HEK293 (cell line): ENCODE measurements at regions not wholly inside any gene's neighbourhood (a gene's known extent, or its start where the extent isn't known, plus 50 kb on each side); places are given as distances from the start of the nearest gene placed in this dataset.

ENCODE experiments used
- CTCF ChIA-PET: fragments of 350-600 bp; formaldehyde crosslinking; extraction: SDS; loops from one replicate; lab custom pipeline; 2021; ENCODE audit warnings: antibody characterized with exemption; lab: Yijun Ruan, JAX
- POLR2A ChIA-PET: fragments of 300-600 bp; formaldehyde crosslinking; extraction: SDS; loops from one replicate; lab custom pipeline; 2020; ENCODE audit warnings: antibody characterized with exemption, inconsistent platforms; lab: Yijun Ruan, JAX
- H3K27ac ChIP-seq: fragments of 200-500 bp; sonication (Bioruptor generic); 2 replicates; pipeline ENCODE4 v1.5.1; 2014; ENCODE audit warnings: low read depth, low read length, control low read depth, inconsistent platforms; ENCODE audit errors: extremely low read depth
- H3K36me3 ChIP-seq, 2 experiments: fragments of 200-500 bp in 1 of 2; sonication (Bioruptor generic) in 1 of 2; 1 replicate in 1 of 2; 2 replicates in 1 of 2; pipeline ENCODE4 v1.5.1; 2014 to 2017; ENCODE audit warnings: inconsistent platforms in 2 of 2, low read length in 2 of 2; ENCODE audit not compliant: control insufficient read depth in 2 of 2, insufficient read depth in 1 of 2
- H3K4me1 ChIP-seq: fragments of 200-500 bp; sonication (Bioruptor generic); 2 replicates; pipeline ENCODE4 v1.5.1; 2014; ENCODE audit warnings: mild to moderate bottlenecking, low read length, inconsistent platforms; ENCODE audit not compliant: control insufficient read depth, insufficient read depth
- H3K4me3 ChIP-seq: 2 replicates; pipeline ENCODE4 v1.5.1; 2011; ENCODE audit warnings: low read depth, mild to moderate bottlenecking, control low read depth, low read length, moderate library complexity
- H3K9me3 ChIP-seq: fragments of 200-500 bp; sonication (Bioruptor generic); 2 replicates; pipeline ENCODE4 v1.5.1; 2014; ENCODE audit warnings: low read depth, low read length, inconsistent platforms; ENCODE audit not compliant: control insufficient read depth, insufficient read depth
- FEZF1 ChIP-seq: fragments of 450-650 bp; formaldehyde crosslinking; IDR thresholded peaks from 2 replicates; pipeline ENCODE4 v1.5.1; 2016; ENCODE audit warnings: missing biosample characterization, missing genetic modification characterization
- IKZF3 ChIP-seq: fragments of 450-650 bp; IDR thresholded peaks from 2 replicates; pipeline ENCODE4 v1.5.0; 2018; ENCODE audit warnings: missing biosample characterization, mild to moderate bottlenecking, missing genetic modification characterization, moderate library complexity
- KLF1 ChIP-seq: fragments of 450-650 bp; formaldehyde crosslinking; IDR thresholded peaks from 2 replicates; pipeline ENCODE4 v1.5.1; 2016; ENCODE audit warnings: missing biosample characterization, missing genetic modification characterization
- KLF10 ChIP-seq: fragments of 450-650 bp; IDR thresholded peaks from 2 replicates; pipeline ENCODE4 v1.5.1; 2018; ENCODE audit warnings: missing biosample characterization, mild to moderate bottlenecking, missing genetic modification characterization
- KLF16 ChIP-seq: fragments of 450-650 bp; formaldehyde crosslinking; IDR thresholded peaks from 2 replicates; pipeline ENCODE4 v1.5.1; 2017; ENCODE audit warnings: missing biosample characterization, missing genetic modification characterization
- SCRT2 ChIP-seq: fragments of 450-650 bp; formaldehyde crosslinking; IDR thresholded peaks from 2 replicates; pipeline ENCODE4 v1.5.1; 2016; ENCODE audit warnings: missing biosample characterization, missing genetic modification characterization
- SP7 ChIP-seq: fragments of 450-650 bp; formaldehyde crosslinking; IDR thresholded peaks from 2 replicates; pipeline ENCODE4 v1.5.1; 2016; ENCODE audit warnings: missing biosample characterization, missing genetic modification characterization
- ZBTB10 ChIP-seq: fragments of 450-650 bp; formaldehyde crosslinking; IDR thresholded peaks from 2 replicates; pipeline ENCODE4 v1.5.1; 2016; ENCODE audit warnings: missing biosample characterization, missing genetic modification characterization
- ZBTB21 ChIP-seq: fragments of 450-650 bp; formaldehyde crosslinking; IDR thresholded peaks from 2 replicates; pipeline ENCODE4 v1.5.1; 2017; ENCODE audit warnings: missing biosample characterization, missing genetic modification characterization
- ZFP37 ChIP-seq: fragments of 450-650 bp; formaldehyde crosslinking; IDR thresholded peaks from 2 replicates; pipeline ENCODE4 v1.5.1; 2016; ENCODE audit warnings: missing biosample characterization, missing genetic modification characterization
- ZNF10 ChIP-seq: fragments of 450-650 bp; formaldehyde crosslinking; IDR thresholded peaks from 2 replicates; pipeline ENCODE4 v1.5.1; 2017; ENCODE audit warnings: missing biosample characterization, missing genetic modification characterization
- ZNF16 ChIP-seq: fragments of 450-650 bp; formaldehyde crosslinking; IDR thresholded peaks from 2 replicates; pipeline ENCODE4 v1.5.1; 2016; ENCODE audit warnings: low read depth, missing biosample characterization, missing genetic modification characterization
- ZNF174 ChIP-seq: fragments of 450-650 bp; formaldehyde crosslinking; IDR thresholded peaks from 2 replicates; pipeline ENCODE4 v1.5.0; 2017; ENCODE audit warnings: missing biosample characterization, mild to moderate bottlenecking, missing genetic modification characterization
- ZNF184 ChIP-seq: fragments of 450-650 bp; IDR thresholded peaks from 2 replicates; pipeline ENCODE4 v1.5.1; 2018; ENCODE audit warnings: missing biosample characterization, mild to moderate bottlenecking, missing genetic modification characterization
- ZNF302 ChIP-seq: fragments of 450-650 bp; formaldehyde crosslinking; IDR thresholded peaks from 2 replicates; pipeline ENCODE4 v1.5.1; 2016; ENCODE audit warnings: missing biosample characterization, missing genetic modification characterization, low read depth
- ZNF362 ChIP-seq: fragments of 450-650 bp; formaldehyde crosslinking; IDR thresholded peaks from 2 replicates; pipeline ENCODE4 v1.5.1; 2016; ENCODE audit warnings: missing biosample characterization, missing genetic modification characterization
- ZNF433 ChIP-seq: fragments of 450-650 bp; formaldehyde crosslinking; IDR thresholded peaks from 2 replicates; pipeline ENCODE4 v1.5.1; 2016; ENCODE audit warnings: missing biosample characterization, missing genetic modification characterization, low read depth
- ZNF514 ChIP-seq: fragments of 450-650 bp; formaldehyde crosslinking; IDR thresholded peaks from 2 replicates; pipeline ENCODE4 v1.5.1; 2016; ENCODE audit warnings: missing biosample characterization, missing genetic modification characterization
- ZNF530 ChIP-seq: fragments of 450-650 bp; formaldehyde crosslinking; IDR thresholded peaks from 2 replicates; pipeline ENCODE4 v1.5.1; 2016; ENCODE audit warnings: low read depth, missing biosample characterization, missing genetic modification characterization
- ZNF571 ChIP-seq: fragments of 450-650 bp; formaldehyde crosslinking; IDR thresholded peaks from 2 replicates; pipeline ENCODE4 v1.5.0; 2017; ENCODE audit warnings: missing biosample characterization, missing genetic modification characterization
- ZNF610 ChIP-seq: fragments of 450-650 bp; formaldehyde crosslinking; IDR thresholded peaks from 2 replicates; pipeline ENCODE4 v1.5.1; 2016; ENCODE audit warnings: missing biosample characterization, missing genetic modification characterization, borderline replicate concordance
- ZNF629 ChIP-seq: fragments of 450-650 bp; formaldehyde crosslinking; IDR thresholded peaks from 2 replicates; pipeline ENCODE4 v1.5.1; 2017; ENCODE audit warnings: missing biosample characterization, missing genetic modification characterization
- ZNF777 ChIP-seq: fragments of 450-650 bp; formaldehyde crosslinking; IDR thresholded peaks from 2 replicates; pipeline ENCODE4 v1.5.1; 2017; ENCODE audit warnings: missing biosample characterization, missing genetic modification characterization, borderline replicate concordance
- TF ChIP-seq, protein P1 (sequence below): IDR thresholded peaks from 2 replicates; pipeline ENCODE4 v1.6.1; 2011; ENCODE audit warnings: mild to moderate bottlenecking, low read depth, low read length, borderline replicate concordance
- TF ChIP-seq, protein P2 (sequence below): fragments of 450-650 bp; formaldehyde crosslinking; IDR thresholded peaks from 2 replicates; pipeline ENCODE4; 2016; ENCODE audit warnings: missing biosample characterization, missing genetic modification characterization
- TF ChIP-seq, protein P3 (sequence below): fragments of 450-650 bp; formaldehyde crosslinking; IDR thresholded peaks from 2 replicates; pipeline ENCODE4 v1.5.1; 2016; ENCODE audit warnings: missing biosample characterization, missing genetic modification characterization

DNA sequence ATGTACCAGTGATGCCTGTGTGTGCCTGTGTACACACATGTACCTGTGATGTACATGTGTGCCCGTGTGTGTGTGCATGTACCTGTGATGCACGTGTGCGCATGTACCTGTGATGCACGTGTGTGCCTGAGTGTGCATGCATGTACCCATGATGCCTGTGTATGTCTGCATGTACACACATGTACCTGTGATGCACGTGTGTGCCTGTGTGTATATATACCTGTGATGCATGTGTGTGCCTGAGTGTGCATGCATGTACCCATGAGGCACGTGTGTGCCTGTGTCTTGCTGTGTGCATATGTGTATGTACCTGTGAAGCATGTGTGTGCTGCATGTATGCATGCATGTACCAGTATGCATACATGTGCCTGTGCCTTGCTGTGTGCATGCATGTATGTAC, 419.0 kb downstream of the IRX2 start:
- ChIA-PET CTCF (no interaction called here), POLR2A (no interaction called here)
- H3K4me1 ChIP-seq: no peaks in the 10 kb centered on the region
- H3K4me3 ChIP-seq: no peak overlapping the region
- TF ChIP-seq ZNF777: no peak
- no peak for TF ChIP-seq KLF10 (tag by site-specific recombination)
- TF ChIP-seq ZNF302 (tag by site-specific recombination): no peak
- TF ChIP-seq, protein P1, sequence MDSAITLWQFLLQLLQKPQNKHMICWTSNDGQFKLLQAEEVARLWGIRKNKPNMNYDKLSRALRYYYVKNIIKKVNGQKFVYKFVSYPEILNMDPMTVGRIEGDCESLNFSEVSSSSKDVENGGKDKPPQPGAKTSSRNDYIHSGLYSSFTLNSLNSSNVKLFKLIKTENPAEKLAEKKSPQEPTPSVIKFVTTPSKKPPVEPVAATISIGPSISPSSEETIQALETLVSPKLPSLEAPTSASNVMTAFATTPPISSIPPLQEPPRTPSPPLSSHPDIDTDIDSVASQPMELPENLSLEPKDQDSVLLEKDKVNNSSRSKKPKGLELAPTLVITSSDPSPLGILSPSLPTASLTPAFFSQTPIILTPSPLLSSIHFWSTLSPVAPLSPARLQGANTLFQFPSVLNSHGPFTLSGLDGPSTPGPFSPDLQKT: no peak
- no peak for TF ChIP-seq ZNF16 (tag by site-specific recombination)
- TF ChIP-seq ZNF433 (tag by site-specific recombination): no peak
- TF ChIP-seq ZNF514 (tag by site-specific recombination): no peak
- TF ChIP-seq ZNF530: no peak
- no peak for TF ChIP-seq SP7 (tag by site-specific recombination)
- TF ChIP-seq SCRT2 (tag by site-specific recombination): no peak
- TF ChIP-seq ZBTB10 (tag by site-specific recombination): no peak
- TF ChIP-seq ZNF610 (tag by site-specific recombination): no peak
- TF ChIP-seq FEZF1 (tag by site-specific recombination): no peak
- no peak for TF ChIP-seq ZNF362 (tag by site-specific recombination)
- TF ChIP-seq KLF1 (tag by site-specific recombination): no peak
- TF ChIP-seq, protein P2, sequence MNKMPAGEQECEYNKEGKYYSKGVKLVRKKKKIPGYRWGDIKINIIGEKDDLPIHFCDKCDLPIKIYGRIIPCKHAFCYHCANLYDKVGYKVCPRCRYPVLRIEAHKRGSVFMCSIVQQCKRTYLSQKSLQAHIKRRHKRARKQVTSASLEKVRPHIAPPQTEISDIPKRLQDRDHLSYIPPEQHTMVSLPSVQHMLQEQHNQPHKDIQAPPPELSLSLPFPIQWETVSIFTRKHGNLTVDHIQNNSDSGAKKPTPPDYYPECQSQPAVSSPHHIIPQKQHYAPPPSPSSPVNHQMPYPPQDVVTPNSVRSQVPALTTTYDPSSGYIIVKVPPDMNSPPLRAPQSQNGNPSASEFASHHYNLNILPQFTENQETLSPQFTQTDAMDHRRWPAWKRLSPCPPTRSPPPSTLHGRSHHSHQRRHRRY (tag by site-specific recombination): no peak
- no peak for TF ChIP-seq ZNF629 (tag by site-specific recombination)
- no peak for TF ChIP-seq ZFP37 (tag by site-specific recombination)
- no peak for TF ChIP-seq ZNF571 (tag by site-specific recombination)
- TF ChIP-seq ZNF10 (tag by site-specific recombination): no peak
- H3K36me3 ChIP-seq: no peaks in the 10 kb centered on the region
- H3K9me3 ChIP-seq: no peaks in the 10 kb centered on the region
- no peak overlapping the region for H3K27ac ChIP-seq

GRCh38 chr5:2330325-2331130, 420.9 kb downstream of the IRX2 start:
- CTCF ChIA-PET: no interaction called here
- Histone ChIP-seq H3K4me3 (no peak overlapping the region), H3K9me3 (no peaks in the 10 kb centered on the region), H3K36me3 (no peaks in the 10 kb centered on the region), H3K27ac (no peak overlapping the region), H3K4me1 (no peaks in the 10 kb centered on the region)
- POLR2A ChIA-PET: no interaction called here
- TF ChIP-seq ZNF184 (tag by site-specific recombination) (no peak), ZBTB10 (tag by site-specific recombination) (no peak), ZBTB21 (tag by site-specific recombination) (no peak), ZNF629 (tag by site-specific recombination) (no peak), IKZF3 (tag by site-specific recombination) (no peak), KLF16 (no peak), ZNF174 (tag by site-specific recombination) (no peak)
- TF ChIP-seq, protein P3, sequence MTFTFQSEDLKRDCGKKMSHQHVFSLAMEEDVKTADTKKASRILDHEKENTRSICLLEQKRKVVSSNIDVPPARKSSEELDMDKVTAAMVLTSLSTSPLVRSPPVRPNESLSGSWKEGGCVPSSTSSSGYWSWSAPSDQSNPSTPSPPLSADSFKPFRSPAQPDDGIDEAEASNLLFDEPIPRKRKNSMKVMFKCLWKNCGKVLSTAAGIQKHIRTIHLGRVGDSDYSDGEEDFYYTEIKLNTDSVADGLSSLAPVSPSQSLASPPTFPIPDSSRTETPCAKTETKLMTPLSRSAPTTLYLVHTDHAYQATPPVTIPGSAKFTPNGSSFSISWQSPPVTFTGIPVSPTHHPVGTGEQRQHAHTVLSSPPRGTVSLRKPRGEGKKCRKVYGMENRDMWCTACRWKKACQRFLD: no peak
